Inflammatory macrophage (primary cell): ENCODE measurements at regions not wholly inside any gene's neighbourhood (a gene's known extent, or its start where the extent isn't known, plus 50 kb on each side); places are given as distances from the start of the nearest gene placed in this dataset.
"Not testable (repeated sequence)": the region's sequence is repeated elsewhere in the genome, so short reads cannot be mapped to it uniquely, and the experiment has no call there.

Experiments
- DNase-seq, 2 donors: peaks; one replicate each; pipeline ENCODE4 v3.0.0-alpha.2; 2020 to 2022

DNA sequence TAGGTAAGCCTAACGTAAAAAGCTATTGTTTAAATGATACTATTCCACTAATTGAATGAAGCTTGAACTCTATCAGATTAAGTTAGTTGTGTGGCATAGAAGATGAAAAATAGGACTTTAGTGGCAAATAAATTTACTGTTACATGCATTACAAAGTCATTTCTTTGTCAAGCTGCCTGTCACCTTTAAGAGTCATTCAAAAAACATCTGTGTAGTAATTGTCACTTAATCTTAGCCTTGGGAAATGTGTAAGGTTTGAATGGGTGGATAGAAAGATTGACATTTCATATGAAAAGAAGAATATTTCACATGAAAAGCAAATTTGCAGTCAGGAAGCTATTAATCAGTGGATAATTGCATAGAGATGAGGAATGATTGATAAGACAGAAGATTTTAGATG is 473.5 kb downstream of the DNAH5 start:
- no peak for DNase-seq

DNA sequence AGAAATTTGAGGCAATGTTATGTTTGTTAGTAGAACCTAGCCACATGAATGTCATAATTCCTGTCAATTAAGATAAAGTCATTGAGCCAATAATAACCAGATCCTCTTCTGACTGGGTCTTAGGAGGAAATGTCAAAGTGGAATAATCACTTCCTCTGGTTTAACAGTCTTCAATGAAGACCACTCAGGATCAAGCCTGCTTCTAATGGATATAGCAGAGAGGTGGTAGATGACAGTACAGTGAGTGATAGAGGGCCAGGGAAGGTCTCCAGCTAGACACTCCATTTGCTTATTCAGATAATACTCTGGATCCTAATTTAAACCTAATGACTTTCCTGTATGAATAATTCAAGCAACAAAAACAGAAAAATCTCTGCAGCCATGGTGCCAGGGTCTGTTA is 474.2 kb downstream of the DNAH5 start:
- no peak for DNase-seq

DNA sequence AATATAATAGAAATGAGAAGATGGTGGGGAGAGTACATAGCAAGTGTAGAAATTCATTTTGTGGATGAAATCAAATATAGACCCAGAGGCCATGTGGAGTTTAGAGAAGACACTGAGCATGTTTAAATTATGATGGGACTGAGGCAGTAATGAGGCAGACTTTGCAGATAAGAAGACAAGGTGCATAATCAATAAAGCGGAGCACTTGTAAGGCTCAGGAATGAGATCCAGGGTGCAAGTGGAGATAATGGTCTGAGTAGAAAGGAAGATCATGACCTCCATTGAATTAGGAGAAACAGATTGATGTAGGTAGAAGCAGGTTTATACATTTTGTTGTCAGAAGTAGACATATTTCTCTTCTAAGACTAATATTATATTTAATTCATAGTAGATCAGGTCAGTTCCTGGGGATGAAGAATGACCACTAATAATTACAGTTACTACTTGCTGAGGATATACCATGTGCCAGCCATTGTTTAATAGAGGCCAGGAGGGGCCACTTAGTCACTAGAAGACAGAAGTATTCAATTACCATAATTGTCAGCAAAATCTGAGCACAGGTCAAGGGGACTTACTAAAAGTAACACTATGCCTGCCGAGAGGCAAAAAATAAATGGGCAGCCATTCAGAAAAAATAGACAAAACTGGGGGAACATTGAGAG is 479.8 kb downstream of the DNAH5 start:
- no peak for DNase-seq

DNA sequence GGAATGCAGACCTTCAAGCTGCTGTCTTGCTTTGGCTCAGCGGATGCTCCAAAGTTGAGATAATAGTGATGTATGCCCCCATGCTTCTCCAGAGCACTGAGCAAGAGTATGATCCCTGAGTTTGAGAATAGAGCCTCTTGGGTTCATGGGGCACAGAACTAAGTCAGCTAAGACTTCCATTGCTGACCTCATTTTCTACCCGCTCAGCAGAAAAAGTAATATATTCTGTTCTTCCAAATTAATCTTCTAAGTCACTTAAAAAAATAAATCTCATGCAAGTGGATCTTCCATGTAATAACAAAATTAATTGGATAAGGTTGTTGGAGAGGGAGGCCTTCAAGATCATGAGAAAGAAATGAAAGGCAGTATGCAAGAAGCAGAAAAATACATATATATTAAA is 483.9 kb downstream of the DNAH5 start:
- no peak for DNase-seq

DNA sequence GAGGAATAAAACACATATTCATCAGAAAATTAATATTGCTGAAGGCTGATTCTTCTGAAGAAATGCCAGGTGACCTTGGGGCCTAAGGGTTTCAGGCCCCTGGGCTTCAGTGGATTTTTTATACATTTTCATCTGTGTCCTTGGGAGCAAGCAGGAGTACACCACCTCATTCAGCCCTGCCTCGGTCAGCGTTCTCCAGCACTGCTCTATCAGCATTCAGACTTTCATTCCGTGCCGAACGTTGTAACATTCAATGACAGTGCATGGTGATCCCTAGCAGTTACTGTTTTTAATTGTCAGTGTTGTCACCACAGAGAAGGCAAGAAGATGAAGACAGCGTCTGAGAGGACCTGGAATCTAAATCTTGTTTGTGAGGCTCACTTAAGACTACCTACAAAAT is 490.4 kb downstream of the DNAH5 start:
- no peak for DNase-seq

DNA sequence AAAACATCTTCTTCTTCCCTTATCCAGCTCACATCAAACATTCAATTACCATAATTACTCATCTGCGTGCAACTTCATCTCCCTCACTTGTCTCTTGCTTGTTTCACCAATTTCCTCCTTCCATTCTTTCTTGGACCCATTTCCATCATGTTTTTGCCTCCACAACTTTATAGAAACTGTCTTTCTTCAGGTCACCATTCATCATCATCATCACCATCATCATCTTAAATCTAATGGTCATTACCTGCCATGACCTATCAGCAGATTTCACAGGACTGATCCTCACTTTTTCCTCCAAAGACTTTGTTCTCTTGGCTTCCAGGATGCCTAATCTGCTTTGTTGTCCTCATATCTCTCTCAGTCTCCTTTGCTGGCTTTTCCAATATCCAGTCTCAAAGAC is 495.6 kb downstream of the DNAH5 start:
- DNase-seq = no peak

DNA sequence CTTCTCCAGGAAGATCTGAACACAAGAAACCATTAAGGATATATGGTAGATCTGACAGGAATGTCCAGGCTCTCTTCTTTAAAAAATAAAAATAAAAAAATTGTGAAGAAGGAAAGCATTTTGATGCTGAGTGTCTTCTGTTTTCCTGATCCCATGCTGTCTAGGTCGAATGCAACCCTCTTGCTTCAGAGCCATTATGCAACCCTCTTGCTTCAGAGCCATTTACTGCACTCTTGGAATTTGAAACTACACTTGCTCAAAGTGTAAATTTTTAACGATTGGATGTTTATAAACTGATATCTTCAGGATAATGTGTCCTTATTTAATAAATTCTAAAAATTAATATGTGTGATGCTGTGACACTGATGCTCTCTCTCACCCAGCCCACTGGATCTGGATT is 505.1 kb downstream of the DNAH5 start:
- no peak for DNase-seq

DNA sequence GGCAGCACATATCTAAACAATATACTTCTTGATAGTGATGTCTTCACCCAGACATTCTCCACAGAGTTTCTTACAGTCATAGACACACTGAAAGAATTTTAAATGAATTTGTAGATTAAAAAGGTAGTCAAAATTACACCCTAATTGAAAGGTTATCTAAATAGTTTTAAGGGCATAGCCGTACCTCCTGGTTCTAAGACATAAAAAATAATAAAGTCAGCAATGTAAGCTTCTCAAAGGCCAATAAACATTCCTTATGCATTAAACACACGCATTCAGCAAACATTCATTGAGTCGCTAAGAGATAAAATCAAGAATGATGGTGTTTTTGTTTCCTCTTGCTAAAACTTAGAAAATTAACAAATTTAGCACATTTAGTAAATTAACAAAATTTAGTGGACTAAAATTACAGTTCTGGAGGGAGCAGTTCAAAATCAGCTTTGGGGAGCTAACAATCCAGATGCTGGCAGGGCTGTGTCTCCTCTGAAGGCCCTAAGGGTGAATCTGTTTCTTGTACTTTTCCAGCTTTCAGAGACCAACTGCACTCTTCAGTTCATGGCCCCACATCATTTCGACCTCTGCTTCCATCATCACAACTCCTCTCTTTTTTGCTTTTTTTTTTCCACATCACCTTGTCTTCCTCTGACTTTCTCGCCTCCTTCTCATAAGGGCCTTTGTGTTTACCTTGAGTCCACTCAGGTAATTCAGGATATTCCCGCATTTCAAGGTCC is 516.5 kb downstream of the DNAH5 start:
- DNase-seq = no peak

DNA sequence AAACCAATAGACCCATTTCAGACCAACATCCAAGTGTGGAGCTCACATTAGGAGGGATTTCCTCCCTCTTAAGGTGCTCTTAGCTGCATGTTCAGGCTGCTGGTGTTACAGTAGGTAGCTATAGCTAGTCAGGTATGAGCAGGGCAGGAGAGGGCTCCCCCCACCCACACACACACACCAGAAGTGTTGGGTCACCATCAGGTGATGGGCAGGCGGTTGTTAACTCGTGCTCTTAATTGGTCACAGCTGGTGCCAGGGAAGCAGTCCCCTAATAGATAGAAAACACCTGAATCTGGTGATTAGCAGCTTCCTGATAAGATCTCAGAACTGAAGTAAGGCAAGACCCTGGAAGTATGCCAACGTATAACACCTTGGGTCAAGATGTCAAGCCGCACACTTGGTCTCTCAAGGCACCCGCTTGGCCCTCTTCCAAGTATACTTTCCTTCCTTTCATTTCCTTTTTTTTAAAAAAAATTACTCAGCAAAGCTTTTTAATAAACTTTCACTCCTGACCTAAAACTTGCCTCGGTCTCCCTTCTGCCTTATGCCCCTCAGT is 532.4 kb downstream of the DNAH5 start:
- no peak for DNase-seq

DNA sequence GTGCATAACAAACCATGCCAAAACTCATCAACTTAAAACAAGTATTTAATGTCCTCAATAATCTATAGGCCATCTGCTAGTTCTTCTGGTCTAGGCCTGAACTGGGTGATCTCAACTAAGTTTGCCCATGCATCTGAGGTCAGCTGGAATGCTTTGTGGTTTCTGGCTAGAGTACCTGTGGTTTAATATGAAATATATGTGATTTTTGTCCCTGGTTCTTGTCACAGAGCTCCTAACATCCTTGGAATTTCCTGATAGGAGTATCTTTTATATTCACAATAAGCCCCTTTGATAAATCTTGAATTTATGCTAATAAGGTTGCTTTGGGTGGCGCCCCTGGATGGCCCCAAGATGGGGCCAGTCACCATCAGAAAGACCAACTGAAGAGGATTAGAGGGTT is 535.9 kb downstream of the DNAH5 start:
- no peak for DNase-seq

DNA sequence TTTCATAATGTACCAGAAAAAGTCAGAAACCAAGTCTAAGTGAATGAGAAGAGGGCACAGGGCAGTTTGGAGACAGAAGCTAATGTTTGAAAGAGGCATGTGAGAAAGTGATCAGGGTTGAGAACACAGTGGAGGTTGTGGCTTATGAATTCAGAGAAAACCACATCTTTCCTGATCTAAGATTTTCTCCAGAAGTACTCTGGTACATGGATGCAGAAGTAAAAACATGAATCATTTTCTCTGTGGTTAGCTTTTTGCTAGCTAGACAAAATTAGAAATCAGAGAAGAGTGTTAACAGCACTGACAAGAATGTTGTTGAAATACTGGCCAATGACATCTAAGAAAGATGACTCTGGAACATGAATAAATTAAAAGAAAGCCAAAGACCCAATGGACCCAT is 541.1 kb downstream of the DNAH5 start:
- DNase-seq = no peak

DNA sequence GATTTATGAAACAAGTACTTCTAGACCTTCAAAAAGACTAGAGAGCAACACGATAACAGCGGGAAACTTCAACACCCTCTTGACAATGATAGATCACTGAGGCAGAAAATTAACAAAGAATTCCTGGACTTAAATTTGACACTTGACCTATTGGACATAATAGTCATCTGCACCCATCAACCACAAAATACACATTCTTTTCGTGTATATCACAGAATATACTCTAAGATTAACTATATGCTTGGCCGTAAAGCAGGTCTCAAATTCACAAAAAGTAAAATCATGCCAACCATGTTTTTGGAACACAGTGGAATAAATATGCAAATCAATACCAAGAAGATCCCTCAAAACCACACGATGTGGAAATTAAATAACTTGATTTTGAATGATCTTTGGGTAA is 559.4 kb downstream of the DNAH5 start:
- no peak for DNase-seq

DNA sequence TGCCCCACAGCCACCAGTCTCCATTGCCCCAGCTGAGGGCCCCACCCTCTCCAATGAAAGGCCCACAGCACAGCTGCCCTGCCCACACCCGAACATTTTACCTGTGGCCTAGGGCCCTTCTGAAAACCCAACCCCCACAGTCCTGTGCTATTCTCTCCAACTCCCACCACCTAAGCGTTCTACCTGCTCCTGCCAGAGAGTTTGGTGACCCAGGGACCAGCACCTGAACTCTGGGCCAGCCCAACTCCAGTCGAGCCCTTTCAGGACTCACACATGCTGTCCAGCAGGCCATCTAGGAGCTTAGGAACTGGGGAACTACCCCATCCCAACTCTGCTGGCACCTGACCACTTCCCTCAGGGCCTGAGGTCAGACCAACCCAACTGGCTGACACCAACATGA is 562.3 kb downstream of the DNAH5 start:
- DNase-seq = no peak

DNA sequence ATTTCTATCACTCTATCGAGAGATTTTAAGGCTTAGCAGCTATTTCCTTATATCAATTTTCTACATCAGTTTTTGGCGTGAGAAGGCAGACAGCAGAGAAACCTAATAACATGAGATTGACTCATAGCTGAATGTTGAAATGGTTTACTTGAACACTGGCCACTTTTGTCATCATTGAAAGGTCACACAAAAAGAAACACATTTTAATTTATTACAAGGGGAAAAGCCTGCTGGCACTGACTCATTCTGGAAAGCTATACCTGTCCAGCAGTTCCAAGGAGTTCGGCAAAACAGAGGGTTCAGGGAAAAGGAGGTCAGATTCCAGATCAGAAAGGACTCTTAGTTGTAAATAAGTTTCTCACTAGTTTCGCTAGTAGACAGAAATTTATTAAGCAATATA is 566.4 kb downstream of the DNAH5 start:
- no peak for DNase-seq

DNA sequence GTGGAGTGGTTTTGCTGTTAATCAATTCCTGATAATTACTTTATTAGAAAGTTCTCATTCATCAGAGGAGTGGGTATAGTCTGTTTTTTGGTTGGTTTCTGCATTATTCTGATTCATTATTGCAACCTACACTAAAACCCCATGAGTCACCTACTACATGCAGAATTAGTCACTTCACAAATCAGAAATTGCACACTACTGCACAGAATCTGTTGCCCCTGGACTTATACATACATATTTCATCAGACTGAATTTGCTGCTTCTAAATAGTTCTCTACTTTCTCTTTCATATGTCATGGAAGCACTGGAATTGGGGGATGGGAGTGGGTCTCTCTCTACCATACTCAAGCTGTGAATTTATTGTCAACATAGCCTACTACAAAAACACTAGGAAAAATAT is 585.1 kb downstream of the DNAH5 start:
- DNase-seq = no peak

DNA sequence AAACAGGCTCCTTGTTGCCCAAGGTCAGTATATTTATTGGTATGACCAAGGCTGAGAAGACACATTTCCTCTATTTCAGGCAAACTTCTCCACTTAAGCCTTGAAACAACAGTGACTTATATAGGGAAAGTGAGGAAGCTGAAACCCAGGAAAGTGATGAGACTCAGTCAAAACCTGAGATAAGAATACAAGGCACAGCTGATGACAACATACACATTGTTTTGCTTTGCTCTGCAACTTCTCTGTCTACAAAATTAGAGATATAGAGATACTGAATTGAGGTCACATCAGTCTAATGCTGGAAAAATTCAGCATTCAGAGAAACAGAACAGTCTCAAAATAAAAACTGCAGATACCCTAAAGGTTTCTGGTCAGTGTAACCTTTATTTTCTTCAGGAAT is 586.1 kb downstream of the DNAH5 start:
- no peak for DNase-seq

DNA sequence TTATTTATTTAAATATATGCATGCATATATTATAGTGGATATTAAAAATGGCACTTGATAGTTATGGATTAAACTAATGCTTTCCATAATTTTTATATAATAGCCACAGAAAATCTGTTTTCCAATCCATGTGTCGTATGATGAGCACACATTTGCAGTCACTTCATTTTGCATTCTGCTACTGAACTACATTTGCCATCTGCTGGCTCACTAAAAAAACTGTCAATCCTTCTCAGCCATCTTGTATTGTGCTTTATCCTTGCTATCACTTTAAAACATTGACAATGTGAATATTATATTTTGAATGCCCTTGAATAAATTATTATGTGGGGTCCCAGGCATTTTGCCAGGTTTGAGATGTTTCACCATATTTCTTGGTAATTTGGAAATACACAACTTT is 586.6 kb downstream of the DNAH5 start:
- no peak for DNase-seq

DNA sequence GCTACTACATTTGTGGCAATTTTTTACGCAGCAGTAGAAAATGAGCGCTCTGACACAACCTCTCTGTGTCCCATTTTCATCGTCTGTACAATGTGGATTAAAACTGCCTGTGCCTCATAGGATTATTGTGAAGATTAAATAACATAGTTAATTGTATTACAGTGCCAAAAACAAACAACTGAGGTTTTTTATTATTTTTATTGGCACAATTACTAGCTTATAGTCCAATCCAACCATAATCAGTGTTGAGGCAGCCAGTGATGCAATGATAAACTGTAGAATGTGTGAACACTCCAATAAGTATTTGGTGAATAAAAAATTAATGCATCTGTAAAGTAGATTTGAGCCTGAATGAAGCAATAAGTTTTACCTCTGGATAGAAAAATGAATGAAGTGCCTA is 588.3 kb downstream of the DNAH5 start:
- no peak for DNase-seq

DNA sequence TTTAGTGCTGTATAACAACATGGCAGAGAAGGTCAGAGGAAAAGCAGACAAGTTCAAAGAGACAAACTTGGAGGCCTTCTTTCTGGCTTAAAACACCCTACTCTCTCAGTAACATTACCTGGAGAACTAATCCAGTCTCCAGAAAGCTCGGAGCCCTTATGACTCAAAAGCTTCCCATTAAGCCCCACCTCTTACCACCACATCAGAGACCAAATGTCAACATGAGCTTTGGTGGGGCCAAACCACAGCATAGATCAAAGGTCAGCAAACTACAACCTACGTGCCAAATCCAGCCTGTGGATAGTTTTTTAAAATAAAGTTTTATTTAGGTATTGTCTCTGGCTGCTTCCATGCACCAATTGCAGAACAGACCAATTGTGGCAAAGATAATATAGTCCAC is 589.9 kb downstream of the DNAH5 start:
- DNase-seq = no peak

DNA sequence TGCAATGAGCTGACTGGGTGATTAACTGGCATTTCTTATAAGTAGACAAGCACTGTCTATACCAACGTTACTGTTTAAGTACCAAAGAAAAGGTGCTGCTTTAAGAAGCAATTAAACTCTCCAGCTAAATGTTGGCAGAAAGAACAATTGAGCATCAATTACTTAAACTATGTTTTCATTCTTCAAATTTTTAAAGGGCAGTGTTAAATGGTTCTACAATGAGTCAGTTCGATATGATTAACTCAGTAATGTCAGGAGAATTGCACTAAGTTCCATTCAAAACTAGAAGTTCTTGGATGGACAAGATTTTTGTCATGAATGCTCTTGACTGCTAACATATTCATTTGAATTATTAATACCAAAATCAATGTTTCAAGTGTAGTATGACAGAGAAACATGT is 593.7 kb downstream of the DNAH5 start:
- no peak for DNase-seq

DNA sequence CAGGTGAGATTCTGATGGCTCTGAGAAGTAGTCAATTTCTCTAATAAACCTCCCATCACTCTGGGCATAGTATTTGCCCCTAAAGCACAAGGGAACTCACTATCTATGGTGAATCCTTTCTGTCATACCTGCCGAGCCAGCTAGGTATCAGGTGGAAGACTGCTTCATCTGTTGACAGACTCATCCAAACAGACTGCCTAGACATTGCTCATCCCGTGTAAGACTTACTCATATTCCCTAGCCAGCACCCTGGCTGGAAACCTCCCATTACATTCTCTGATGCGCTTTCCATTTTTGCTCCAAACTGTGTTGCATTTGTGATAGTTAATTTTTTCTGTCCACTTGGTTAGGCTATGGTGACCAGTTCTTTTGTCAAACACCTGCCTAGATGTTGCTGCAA is 595.9 kb downstream of the DNAH5 start:
- DNase-seq = no peak

DNA sequence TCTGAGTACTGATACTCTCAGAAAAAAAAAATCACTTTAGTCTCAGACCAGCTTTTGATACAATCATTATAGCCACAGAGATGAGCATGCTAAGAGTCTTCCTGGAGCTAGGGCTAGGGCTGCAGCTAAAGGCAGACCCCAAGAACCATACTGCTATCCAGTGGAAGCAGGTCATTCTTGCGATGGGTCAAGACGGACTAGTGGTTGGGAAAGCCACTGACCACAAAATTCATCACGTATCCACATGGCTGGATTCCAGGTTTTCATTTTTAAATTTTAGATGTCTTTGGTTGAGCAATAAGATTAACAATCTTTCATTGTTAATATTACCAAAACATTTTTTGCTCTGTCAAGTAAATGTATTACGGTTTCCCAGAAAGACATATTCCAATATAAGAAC is 598.1 kb downstream of the DNAH5 start:
- no peak for DNase-seq

DNA sequence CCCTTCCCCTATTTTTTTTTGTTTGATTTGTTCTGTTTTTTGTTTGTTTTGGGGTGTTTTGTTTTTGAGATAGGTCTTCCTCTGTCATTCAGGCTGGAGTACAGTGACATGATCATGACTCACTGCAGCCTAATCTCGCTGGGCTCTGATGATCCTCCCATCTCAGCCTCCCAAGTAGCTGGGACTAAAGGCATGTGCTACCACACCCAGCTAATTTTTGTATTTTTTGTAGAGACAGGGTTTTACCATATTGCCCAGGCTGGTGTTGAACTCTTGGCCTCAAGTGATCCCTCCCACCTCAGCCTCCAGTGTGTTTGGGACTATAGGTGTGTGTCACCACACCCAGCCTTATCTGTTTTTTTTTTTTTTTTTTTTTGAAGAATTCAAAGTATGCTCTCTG is 605.4 kb downstream of the DNAH5 start:
- no peak for DNase-seq

DNA sequence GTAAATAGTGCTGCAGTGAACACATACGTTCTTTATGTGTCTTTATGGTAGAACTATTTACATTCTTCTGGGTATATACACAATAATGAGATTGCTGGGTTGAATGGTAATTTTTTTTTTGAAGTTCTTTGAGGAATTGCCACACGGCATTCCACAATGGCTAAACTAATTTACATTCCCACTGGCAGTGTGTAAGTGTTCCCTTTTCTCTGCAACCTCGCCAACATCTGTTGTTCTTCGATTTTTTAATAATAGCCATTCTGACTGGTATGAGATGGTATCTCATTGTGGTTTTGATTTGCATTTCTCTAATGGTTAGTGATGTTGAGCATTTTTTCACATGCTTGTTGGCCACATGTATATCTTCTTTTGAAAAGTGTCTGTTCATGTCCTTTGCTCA is 609.5 kb downstream of the DNAH5 start:
- not testable (repeated sequence) for DNase-seq

DNA sequence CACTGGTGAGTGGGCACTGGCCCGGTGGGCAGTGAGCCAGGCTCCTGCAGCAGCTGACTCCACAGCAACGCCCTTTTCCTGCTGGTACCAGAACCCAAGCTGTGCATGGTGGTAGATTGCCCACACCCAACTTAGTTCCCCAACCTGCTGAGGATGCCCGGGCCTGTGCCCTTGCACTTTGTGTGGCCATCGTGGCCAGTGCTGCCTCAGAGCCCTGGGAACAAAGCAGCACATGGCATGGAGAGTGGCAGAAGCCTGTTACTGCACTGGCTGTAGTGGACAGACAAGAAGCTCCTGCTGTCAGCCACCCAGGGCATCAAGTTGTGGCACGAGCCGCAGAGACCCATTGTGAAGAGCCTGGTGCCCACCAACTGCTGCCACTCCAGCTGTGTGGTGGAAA is 612.9 kb downstream of the DNAH5 start:
- no peak for DNase-seq
